HG03354 (cell line): ENCODE measurements at regions not wholly inside any gene's neighbourhood (a gene's known extent, or its start where the extent isn't known, plus 50 kb on each side); places are given as distances from the start of the nearest gene placed in this dataset.
"Not testable (repeated sequence)": the region's sequence is repeated elsewhere in the genome, so short reads cannot be mapped to it uniquely, and the experiment has no call there.

Experiments
- ATAC-seq: cut with Tn5 transposase; IDR thresholded peaks from one replicate; pipeline ENCODE4 v1.9.1; 2021; ENCODE audit warnings: mild to moderate bottlenecking; ENCODE audit not compliant: unreplicated experiment, poor library complexity, severe bottlenecking

DNA sequence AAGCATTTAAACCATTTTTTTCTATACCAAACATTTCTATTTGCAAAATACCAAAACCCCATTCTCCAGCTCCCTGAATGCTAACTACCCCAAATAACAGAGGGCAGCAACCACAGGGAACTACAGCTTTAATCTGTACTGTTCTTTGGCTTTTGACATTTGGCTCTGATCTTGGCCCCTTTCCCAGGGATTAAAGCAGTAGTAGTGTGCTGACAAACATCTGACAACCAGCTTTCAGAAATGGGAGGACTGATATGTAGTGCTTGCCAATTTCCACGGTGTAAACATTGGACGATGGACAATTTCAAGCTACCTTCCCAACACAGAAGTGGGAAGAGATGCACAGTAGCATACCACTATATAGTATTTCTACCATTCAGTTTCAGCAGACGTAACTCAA, 88.4 kb upstream of the TEAD1 start:
- ATAC-seq = no peak

DNA sequence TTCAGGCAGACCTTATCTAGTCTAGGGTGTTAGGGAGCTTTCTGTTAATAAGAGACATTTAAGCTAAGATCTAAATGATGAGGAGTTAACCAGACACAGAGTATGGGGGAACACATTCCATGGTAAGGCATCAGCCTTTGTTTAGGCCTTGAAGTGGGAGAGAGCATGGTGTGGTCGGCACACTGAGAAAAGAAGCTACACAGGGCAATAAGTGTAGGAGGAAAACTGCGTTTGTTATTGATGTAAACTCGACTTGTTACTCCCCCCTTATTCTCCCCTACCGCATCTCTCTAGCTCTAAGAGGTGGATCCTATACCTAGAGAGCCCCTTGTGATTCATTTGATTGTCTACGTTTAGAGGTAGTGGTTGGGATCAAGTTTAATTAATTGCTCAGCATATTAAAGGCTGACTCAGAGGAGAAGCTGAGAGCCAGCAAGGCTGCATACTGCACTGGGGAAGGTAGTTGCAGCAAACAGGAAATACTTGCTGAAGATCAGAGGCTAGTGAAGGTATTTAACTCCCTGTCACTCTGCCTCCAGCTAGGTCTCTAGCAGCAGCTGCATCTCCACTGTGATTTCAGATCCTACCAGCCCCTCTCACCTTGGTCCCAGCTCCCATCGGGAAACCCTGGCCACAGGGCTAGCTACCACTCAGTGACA, 86.8 kb upstream of the TEAD1 start:
- no peak for ATAC-seq

DNA sequence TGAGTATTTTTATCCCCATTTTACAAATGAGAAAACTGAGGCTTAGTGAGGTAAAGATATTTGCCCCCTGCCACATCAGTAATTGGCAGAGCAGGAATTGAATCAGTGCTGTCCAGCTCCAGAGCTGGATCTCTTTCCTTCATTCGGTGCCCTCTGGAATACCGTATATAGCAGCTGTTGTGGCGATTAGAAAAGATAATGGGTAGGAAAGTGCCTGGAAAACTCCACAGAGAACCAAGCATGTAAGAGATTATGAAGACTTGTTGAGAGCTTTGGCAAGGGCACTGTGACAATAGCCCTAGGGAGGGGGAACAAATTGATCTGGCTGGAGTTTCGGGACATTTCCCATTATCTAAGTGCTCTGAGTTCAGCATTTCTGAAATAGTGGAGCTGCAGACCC, 82.5 kb upstream of the TEAD1 start:
- no peak for ATAC-seq

DNA sequence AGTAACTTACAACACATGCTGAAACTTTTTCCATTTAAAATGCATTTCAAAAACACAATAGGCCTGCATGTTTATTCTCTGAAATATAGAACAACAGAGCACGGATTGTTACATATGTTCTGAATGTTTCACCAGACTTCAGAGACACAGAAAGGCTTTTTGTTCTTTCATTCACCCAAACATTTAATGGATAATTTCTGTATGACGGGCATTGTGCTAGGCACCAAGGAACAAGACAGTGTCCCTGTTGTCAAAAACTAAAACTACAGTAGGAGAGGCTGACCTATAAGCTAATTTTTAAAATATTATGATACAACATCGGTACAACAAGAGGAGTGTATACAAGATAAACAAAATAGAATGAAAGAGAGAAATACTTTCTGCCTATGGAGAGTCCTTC, 81.9 kb upstream of the TEAD1 start:
- no peak for ATAC-seq

DNA sequence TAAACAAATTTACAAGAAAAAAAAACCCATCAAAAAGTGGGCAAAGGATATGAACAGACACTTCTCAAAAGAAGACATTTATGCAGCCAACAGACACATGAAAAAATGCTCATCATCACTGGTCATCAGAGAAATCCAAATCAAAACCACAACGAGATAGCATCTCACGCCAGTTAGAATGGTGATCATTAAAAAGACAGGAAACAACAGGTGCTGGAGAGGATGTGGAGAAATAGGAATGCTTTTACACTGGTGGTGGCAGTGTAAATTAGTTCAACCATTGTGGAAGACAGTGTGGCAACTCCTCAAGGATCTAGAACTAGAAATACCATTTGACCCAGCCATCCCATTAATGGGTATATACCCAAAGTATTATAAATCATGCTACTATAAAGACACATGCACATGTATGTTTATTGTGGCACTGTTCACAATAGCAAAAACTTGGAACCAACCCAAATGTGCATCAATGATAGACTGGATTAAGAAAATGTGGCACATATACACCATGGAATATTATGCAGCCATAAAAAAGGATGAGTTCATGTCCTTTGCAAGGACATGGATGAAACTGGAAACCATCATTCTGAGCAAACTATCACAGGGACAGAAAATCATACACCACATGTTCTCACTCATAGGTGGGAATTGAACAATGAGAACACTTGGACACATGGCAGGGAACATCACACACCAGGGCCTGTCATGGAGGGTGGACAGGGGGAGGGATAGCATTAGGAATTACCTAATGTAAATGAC, 79.0 kb upstream of the TEAD1 start:
- ATAC-seq = not testable (repeated sequence)

DNA sequence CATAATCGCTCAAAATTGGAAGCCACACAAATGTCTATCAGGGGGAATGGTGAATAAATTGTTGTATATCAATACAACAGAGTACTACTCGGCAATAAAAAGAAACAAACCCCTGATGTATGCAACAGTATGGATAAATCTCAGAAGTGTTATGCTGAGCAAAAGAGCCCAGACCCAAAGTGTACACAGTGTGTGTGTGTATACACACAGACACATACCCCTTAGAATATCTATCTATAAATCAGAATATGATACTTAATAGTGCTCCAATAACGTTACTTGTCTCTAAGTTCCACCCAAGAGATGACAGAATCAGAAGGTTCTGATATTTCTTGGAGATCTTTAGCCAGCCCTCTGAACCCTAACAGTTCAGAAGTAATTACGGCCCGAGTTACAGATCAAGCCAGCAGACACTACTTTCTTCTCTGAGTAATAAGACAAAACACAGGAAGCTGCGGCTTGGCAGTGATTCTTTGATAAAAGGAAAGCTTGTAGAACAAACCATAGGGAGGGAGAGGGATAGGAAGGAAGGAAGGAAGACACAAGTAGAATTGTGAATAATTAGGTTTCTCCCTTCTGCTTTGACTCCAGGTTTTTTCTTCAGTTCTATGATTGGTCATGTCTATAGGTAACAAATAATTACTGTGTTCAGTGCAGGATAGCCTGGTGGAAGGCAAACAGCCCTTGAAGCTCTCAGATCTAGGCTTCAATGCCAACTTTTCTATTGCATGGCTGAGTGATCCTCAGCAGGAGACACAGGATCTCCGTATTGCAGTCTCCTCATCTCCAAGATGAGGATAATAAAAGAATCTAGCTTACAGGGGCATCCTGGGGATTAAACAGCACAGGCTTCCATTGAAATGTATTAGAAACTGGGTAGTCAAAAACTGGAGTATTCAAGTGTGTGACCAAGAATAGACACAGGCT, 75.6 kb upstream of the TEAD1 start:
- no peak for ATAC-seq

DNA sequence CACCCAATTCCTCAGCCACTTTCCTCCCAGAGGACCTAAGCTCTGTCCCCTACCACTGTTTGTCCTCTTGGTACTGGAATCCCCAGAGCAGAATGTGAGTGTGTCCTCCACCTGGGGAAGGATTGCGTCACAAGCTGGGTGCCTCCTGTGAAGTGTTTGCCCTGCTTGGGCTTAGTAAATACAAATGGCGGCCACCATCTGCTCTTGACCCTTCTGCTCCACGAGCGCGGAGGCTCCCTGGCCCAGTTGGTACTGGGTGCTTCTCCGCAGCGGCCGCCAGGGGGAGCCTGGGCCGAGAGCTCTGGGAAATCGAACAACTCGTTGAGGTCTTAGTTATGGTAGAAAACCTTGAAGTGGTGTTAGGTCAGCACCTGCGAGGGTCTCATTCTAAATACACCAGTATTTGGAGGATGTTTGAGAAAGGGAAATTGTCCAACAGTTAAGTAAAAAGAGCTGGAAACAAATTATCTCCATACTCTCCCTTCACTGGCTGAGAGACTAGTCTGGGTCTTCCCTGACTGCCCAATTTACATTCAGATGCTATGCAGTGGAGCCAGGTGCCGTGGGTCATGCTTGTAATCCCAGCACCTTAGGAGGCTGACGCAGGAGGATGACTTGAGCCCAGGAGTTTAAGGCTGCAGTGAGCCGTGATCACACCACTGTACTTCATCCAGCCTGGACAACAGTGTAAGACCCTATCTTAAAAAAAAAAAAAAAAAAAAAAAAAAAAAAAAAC, 74.6 kb upstream of the TEAD1 start:
- ATAC-seq = peak; percentile 90

DNA sequence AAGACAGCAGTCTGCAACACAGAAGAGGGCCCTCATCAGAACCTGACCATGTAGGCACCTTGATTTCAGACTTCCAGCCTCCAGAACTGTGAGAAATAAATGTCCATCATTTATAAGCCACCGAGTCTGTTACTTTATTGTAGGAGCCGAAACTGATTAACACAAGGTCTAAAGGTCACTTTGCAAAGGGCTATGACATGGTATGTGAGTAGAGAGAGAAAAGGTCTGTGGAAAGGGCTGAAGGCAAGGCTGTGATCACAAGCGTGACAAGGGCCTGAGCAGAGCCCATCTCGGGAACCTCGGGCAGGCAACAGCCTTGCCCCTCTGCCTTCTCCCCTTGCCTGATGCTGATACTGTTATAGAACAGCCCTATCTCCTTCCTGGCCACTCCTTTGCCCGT, 73.4 kb upstream of the TEAD1 start:
- no peak for ATAC-seq

DNA sequence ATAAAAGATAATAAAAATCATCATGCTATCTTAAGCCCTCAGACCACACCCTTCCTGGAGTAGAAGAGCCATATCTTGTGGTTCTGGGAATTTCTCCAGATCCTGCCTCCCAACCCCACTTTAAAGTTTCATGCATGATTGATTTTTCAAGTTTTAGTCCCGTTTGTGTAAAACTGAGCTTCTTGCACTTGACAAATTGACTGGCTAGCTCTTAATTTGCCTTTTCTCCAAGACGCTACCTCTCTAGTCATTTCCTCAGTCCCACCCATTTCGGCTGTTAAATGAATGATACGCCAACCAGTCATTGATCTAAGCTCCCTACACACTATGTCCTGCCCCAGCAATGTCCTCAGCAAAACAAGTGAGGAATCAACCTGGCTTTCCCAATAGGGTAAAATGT, 71.8 kb upstream of the TEAD1 start:
- ATAC-seq = no peak

DNA sequence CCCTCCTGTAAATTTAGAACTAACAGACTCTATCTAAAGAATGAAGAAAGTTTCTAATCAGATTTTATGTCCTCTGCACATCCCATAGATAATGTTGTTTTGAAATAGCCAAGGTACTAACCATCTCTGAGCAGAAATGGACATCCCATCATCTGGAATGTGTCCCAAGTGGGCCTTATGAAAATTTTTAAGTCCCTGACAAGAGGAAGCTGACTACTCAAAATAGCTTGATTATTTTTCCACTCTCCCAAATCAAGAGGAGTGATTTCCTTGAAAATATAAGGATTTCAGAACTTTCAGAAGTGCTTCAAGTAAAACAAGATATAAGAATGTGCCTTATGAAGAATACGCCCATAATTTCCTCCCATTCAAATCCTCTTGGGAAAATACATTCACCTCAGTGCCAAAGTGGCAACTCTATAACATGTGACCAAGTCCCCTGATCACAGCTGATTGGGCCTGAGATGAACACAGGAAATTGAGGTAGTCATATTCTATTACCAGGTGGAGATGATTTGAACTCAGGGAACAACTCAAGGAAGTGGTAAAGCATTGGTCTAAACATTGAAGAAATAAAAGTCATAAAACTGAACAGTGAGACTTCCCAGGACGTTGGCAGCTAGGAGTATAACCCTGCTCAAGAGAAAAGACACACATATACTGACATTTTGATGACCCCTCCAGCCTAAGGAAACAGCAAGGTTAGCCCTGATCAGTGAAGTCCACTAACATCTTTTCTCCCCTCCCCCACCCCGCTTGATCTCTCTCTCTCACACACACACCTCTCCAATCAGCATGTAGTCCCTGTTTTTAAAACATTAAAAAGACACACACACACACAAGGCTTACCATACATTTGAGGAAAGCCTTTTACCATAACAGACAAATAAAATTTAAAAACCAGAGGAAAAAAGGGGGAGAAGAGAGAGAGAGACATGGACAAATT, 70.8 kb upstream of the TEAD1 start:
- no peak for ATAC-seq

DNA sequence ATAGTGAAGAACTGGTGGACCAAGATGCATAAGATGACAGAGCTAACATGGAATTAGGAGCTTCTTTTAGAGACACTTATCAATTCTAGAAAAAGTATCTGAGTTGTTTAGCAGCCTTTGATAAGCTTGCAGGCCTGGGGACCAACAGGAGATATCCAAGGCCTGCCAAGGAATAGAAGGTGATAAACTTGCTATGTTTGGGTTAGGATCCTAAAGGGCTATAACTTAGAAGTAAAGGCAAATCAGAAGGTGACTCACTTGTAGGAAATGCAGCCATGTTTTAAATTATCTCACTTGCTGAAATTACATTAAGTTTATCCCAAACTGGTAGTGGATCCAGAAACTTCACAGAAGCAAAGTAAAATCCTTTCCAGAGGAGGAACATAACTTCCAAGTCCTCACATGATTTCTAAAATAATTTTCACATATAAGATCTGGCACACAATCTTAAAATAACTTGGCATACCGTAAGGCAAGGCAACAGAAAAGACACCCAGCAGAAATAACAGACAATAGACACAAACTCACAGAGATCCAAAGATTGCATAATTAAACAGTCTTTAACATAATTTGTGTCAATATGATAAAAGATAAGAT, 69.6 kb upstream of the TEAD1 start:
- no peak for ATAC-seq

DNA sequence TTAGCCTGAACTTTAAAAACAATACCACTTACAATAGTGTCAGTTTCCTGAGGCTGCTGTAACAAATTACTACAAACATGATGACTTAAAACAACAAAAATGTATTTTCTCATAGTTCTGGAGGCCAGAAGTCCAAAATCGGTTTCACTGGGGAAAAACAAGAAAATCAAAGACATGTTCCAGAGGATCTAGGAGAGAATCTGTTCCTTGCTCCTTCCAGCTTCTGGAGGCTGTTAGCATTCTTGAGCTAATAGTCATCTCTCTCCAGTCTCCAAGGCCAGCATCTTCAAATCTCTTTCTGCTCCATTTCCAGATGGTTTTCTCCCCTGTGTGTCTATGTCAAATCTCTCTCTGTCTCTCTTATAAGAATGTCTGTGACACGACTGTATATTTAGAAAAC, 67.6 kb upstream of the TEAD1 start:
- ATAC-seq = no peak

DNA sequence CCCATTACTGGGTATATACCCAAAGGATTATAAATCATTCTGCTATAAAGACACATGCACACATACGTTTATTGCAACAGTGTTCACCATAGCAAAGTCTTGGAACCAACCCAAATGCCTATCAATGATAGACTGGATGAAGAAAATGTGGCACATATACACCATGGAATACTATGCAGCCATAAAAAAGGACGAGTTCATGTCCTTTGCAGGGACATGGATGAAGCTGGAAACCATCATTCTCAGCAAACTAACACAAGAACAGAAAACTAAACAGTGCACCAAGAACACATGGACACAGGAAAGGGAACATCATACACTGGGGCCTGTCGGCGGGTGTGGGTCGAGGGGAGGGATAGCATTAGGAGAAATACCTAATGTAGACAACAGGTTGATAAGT, 65.5 kb upstream of the TEAD1 start:
- ATAC-seq = not testable (repeated sequence)

DNA sequence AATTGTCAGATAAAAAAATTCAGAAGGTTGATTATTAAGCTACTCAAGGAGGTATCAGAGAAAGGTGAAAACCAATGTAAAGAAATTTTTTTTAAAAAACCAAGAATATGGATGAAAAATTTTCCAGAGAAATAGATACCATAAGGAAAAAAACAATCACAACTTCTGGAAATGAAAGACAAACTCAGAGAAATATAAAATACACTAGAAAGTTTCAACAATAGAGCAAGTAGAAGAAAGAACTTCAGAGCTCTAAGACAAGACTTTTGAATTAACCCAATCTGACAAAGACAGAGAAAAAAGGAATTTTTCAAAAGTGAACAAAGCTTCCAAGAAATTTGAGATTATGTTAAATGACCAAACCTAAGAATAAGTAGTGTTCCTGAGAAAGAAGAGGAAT, 62.9 kb upstream of the TEAD1 start:
- no peak for ATAC-seq

DNA sequence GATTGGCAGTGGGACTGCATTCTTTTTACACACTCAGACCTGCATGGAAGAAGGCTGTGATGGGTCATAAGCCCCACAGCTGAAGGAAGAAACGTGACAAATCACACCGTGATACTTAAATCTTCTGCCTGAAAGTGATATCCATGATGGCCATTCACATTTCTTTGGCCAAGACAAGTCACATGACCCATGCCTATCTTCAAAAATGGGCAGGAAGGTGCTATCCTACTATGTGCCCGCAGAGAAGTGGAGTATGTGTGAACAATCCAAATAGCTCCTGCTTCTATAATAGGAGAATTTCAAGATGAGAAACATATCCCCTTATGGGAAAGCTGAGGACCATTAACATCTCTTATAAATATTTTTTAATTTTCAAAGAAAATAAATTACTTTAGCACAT, 56.6 kb upstream of the TEAD1 start:
- ATAC-seq = no peak

DNA sequence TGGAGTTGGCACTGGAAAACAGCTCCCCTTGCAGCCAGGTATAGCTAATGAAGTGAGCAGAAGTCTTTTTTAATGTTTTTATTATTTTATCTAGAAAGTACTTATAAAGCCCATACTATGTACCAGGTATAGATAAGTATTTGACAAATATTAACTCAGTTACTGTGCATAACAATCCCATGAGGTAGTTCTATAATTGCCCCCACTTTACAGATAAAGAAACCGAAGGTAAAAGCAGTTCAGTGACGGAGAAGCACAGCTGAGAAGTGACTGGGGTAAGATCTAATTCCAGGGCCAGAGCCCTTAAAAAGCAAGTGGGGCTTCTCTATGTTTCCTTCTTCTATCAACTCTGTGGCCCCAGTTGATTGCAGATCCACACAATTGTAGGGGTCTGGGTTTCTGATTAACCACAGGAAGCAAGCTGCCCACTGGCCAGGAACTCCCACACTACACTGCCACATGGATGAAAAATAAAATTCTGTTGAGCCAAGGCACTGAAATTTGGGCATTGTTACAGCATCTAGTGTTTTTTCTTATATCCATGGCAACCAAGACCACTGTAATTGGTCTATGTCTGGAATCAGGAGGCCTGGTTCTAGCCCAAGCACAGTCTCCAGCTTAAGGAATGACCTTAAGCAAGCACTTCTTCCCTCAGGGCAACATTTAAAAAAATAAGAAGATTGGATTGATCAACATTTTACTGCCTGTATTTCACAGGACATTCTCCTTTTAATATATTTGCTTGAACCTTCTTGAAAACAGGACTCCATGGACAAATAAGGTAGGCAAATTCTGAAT, 55.3 kb upstream of the TEAD1 start:
- no peak for ATAC-seq

DNA sequence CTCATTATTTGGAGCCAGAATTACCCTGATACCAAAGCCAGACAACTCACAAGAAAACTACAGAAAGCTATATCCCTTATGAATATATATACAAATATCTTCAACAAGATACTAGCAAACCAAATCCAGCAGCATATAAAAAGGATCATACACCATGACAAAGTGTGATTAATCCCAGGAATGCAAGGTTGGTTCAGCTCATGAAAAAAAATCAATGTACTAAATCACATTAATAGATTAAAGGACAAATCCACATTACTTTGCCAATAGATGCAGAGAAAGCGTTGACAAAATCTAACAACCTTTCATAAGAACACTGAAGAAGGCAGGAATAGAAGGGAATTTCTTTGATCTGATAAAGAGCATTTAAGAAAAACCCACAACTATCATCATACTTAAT, 50.4 kb upstream of the TEAD1 start:
- ATAC-seq = no peak
